Kasumi-1 (cell line): ENCODE measurements at regions not wholly inside any gene's neighbourhood (a gene's known extent, or its start where the extent isn't known, plus 50 kb on each side); places are given as distances from the start of the nearest gene placed in this dataset.
"Not testable (repeated sequence)": the region's sequence is repeated elsewhere in the genome, so short reads cannot be mapped to it uniquely, and the experiment has no call there.

Experiments
- DNase-seq, 2 experiments: peaks; one replicate each; lab custom pipeline; 2025; lab: John Stamatoyannopoulos, UW

- peak; percentile 85 for DNase-seq
Measured at GRCh38 chr7:79778786-79779770, 325.6 kb upstream of the MAGI2 start.

- DNase-seq, result no peak
Measured at GRCh38 chr7:79775911-79776310, 322.4 kb upstream of the MAGI2 start.

DNA sequence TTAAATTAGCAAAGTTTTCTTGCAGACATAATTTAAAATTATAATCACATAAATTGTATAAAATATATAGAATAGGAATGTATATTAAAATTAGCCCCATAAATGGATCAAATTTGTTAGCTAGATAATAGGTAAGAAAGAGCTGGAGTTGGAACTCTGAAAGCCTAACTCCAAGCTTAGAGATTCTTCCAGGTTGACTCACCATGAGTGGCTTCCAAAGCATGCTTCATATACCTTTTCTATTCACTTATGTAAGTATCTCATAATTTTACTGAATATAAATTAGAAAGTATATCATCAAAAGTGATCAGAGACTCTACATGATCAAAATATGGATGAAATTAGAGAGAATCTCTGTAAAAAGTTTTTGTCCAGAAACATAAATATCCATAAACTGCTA is 320.7 kb upstream of the MAGI2 start:
- DNase-seq, result no peak

DNA sequence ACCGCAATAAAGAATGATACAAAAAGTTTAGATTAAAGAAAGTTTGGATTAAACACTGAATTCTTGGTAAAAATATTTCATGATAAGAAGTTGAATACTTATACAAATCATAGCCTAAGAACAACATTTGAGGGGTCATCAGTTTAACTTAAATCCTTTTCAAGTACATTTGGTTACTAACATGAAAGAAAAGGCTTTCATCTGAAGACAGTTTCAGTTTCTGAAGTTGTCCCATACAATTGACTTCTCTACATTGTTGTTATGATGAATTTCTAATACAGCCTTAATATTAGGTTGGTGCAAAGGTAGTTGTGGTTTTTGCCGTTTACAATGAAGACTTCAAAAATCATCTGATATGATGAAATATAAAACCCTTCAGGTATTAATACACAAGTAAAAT is 317.5 kb upstream of the MAGI2 start:
- DNase-seq, result no peak

DNA sequence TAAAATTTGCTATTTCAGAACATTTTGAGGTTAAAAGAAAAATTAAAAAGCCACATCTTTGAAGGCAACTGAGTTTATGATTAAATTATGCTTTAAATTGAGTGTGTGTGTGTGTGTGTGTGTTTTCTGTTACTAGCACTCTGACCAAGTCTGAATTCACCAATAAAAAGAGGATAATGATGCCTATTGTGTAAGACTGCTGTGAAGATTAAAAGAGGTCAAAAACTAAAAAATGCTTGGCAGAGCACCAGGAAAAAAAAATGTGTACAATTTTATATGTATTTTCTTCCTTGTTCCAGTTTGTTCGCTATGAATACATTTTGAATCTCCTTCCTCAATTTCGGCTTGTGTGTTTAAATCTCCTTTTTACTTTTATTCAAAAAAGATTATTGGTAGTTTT is 316.6 kb upstream of the MAGI2 start:
- no peak for DNase-seq

- DNase-seq, result not testable (repeated sequence)
Measured at GRCh38 chr7:79767876-79768560, 314.6 kb upstream of the MAGI2 start.

DNA sequence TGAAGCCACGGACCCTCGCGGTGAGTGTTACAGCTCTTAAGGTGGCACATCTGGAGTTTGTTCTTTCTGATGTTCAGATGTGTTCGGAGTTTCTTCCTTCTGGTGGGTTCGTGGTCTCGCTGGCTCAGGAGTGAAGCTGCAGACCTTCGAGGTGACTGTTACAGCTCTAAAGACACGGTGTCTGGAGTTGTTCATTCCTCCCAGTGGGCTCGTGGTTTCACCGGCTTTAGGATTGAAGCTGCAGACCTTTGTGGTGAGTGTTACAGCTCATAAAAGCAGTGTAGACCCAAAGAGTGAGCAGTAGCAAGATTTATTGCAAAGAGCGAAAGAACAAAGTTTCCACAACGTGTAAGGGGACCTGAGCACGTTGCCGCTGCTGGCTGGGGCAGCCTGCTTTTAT is 313.7 kb upstream of the MAGI2 start:
- not testable (repeated sequence) for DNase-seq

DNA sequence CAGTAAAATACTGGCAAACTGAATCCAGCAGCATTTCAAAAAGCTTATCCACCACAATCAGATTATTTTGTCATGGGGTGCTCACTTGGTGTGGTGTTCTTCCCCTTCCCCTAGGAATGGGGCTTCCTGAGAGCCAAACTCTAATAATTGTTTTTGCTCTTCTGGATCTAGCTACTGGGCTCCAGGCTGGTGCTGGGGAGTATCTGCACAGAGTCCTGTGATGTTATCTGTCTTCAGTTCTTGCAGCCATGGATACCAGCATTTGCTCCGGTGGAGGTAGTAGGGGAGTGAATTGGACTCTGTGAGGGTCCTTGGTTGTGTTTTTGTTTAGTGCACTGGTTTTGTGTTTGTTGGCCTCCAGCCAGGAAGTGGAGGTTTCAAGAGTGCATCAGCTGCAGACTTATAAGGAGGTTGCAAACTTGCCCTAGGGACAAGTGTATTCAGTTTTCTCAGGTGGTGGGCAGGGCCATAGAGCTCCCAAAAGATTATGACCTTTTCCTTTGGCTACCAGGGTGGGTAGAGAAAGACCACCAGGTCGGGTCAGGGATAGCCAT is 308.5 kb upstream of the MAGI2 start:
- no peak for DNase-seq

DNA sequence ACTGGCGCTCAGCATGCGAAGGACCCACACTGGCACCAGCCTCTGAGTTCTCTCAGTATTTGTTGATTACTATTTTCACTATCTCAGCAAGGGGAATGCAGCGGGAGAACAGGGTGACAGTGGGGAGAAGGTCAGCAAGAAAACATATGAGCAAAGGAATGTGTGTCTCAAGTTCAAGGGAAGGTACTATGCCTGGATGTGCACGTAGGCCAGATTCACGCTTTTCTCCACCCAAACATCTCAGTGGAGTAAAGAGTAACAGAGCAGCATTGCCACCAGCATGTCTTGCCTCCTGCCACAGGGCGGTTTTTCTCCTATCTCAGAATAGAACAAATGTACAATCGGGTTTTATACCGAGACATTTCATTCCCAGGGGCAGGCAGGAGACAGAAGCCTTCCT is 297.5 kb upstream of the MAGI2 start:
- not testable (repeated sequence) for DNase-seq

DNA sequence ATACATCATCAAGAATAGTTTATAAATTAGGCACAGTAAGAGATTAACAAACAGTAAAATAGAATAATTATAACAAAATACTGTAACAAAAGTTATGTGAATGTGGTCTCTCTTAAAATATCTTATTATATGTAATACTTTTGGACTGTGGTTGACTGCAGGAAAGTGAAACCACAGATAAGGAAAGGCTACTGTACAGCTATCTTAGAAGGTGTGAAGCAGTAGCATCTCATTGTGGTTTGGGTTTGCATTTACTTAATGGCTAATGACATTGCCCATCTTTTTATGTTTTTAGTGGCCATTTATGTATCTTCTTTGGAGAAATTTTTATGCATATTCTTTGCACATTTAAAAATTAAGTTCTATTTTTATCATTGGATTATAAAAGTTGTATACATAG is 296.4 kb upstream of the MAGI2 start:
- no peak for DNase-seq

DNA sequence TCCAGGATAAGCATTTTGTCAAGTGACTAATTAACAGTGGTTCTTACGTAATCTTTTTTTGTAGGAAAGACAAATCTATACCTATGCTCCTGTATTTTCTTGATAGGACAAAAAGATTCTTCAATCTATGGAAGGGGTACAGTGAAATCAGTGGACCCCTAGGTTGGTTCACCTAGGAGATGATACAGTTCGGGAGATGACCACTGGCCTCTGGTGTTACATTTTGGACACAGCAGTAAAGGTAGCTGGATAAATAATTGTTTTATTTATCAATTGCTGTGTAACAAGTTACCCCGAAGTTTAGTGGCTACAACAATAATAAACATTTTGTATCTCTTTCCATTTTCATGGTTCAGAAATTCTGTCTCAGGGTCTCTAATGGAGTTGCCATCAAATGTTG is 288.2 kb upstream of the MAGI2 start:
- DNase-seq, result no peak

DNA sequence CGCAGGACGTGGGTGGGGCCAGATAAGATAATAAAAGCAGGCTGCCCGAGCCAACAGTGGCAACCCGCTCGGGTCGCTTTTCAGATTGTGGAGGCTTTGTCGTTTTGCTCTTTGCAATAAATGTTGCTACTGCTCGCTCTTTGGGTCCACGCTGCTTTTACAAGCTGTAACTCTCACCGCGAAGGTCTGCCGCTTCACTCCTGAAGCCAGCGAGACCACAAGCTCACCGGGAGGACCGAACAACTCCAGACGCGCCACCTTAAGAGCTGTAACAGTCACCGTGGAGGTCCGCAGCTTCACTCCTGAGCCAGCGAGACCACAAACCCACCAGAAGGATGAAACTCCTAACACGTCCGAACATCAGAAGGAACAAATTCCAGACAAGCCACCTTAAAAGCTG is 286.6 kb upstream of the MAGI2 start:
- no peak for DNase-seq

- not testable (repeated sequence) for DNase-seq
Measured at GRCh38 chr7:79739036-79739709, 285.7 kb upstream of the MAGI2 start.

DNA sequence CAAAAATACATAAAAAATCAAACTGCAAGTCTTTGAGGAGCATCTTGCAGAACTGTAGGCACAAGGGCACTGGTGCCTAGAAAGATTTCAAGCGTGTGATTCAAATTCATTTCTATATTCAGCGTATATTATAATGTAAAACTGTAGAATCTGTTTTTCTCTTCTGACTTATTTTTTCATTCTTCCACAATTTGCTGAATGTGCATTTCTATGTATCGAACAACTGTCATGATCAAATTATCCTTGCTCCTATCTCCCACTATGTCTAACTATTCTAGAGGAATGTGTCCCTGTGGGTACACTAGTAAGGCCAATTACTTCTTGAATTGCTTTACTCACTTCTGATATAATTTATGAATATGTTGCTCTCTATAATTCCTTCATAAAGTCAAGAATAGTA is 283.0 kb upstream of the MAGI2 start:
- DNase-seq, result no peak

- no peak for DNase-seq
Measured at GRCh38 chr7:79735012-79735411, 281.5 kb upstream of the MAGI2 start.

DNA sequence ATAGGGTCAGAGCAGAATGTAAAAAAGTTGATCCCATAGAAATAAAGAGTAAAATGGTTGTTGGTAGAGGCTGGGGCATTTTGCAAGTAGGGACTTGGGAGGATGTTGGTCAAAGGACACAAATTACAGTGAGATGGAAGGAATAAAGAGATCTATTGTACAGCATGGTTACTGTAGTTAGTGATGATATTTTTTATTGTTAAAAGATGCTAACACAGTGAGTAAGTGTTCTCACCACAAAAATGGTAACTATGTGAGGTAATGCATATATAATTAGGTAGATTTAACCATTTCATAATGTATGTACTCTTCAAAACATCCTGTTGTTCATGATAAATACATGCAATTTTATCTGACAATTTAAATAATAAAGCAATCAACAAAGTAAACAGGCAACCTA is 280.7 kb upstream of the MAGI2 start:
- DNase-seq, result no peak

DNA sequence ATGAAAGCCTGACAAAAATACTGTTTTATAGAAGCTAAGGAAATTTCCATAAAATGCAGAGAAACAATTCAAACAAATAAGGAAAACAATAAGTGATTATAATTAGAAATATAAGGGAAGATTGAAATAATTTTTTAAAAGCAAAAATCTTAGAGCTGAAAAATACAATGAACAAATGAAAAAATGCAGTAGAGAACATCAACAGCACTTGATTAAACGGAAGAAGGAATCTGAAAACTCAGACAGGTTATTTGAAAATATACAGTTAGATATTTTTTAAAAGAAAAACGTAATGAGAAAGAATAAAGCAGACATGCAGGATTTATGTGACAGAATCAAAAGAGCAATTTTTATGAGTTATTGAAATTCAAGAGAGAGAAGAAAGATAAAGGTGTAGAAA is 279.1 kb upstream of the MAGI2 start:
- no peak for DNase-seq

DNA sequence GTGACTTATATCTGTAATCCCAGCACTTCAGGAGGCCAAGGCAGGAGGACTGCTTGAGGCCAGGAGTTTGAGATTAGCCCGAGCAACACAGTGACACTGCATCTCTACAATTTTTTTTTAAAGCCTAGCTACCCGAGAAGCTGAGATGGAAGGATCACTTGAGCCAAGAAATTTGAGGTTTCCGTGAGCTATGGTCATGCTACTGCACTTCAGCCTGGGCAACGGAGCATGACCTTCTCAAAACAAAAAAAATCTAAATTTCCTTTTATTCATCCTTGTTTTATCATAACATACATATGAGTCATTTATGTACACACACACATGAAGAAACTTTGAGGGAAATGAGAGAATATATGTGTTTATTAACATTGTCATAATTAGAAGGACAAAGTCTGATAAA is 277.5 kb upstream of the MAGI2 start:
- no peak for DNase-seq

- DNase-seq, result no peak
Measured at GRCh38 chr7:79723833-79724618, 270.6 kb upstream of the MAGI2 start.

DNA sequence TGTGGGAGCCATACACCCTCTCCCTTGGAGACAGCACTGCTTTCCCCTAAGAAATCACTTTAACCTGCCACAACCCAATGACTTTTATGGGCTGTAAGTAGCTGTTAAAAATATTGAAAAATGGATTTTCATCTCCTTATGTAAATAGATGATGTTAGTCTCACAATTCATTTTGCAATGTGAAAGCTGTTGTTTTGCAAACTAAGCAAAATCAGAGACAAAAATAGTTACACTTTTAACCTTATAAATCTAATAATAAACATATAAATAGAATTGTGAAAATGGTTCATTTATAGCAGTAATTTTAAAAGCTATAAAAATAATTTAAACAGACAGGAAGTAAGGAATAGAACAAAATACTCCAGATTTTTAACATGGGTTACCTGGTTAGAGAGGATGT is 268.8 kb upstream of the MAGI2 start:
- DNase-seq, result no peak

GRCh38 chr7:79719216-79719615 is 265.7 kb upstream of the MAGI2 start:
- no peak for DNase-seq

GRCh38 chr7:79716329-79716728 is 262.9 kb upstream of the MAGI2 start:
- DNase-seq, result no peak
